GM19238 (cell line): ENCODE measurements at regions not wholly inside any gene's neighbourhood (a gene's known extent, or its start where the extent isn't known, plus 50 kb on each side); places are given as distances from the start of the nearest gene placed in this dataset.

Experiments
- DNase-seq: peaks from one replicate; pipeline ENCODE4 v3.0.0; 2011; ENCODE audit warnings: low spot score; ENCODE audit not compliant: insufficient read length

DNA sequence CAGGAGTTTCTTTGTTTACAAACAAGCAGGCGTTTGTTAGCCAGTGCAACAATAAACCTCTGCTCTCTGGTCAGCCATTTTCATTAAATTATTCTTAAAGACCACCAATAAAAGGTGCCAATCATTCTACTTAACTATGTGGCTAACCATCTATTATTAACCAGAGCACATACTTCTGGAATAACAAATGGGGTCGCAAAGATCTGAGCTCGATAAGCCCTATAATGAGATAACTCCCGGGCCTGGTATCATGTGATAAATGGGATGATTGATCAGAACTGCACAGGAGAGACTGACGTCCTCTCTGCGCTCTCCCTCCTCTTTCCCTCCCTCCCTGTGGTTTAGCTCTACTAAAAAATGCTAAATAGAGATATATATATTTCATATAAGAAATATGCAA is 488.2 kb downstream of the NTRK2 start:
- no peak for DNase-seq

DNA sequence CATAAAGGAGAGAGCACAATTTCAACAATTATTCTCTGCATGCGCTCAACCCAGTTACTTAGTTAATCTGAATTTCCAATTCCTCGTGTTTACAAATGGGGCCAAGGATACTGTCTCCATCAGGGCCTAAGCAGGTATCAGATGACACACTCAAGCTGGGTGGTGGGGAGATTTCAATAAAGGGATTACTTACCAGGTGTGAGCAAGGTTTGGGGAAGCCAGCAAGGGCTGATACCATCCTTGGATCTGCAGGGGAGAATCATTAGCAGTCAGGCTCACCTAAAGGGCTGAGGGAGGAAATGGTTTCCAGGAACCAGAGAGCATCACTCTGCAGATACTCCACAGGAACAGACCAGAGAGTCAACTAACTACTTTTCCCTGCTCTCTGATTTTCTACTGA is 487.1 kb downstream of the NTRK2 start:
- no peak for DNase-seq

DNA sequence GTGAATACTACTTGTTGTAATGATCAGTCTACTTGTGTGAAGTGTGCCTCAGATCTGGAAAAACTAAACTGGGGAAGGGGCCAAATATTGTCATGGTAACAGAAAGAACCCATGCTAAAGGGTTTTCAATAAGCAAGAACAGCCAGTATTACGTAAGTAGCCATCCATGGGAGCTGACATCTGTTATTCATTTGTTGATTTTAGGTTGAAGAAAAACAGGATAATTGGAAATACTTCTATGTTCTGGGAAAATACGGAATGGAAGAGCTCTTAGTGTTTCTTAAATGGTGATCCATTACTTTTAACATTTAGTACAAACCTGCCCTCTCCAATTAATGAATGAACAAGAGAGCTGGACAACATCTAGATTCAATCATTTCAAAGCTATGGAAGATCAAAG is 485.8 kb downstream of the NTRK2 start:
- no peak for DNase-seq

DNA sequence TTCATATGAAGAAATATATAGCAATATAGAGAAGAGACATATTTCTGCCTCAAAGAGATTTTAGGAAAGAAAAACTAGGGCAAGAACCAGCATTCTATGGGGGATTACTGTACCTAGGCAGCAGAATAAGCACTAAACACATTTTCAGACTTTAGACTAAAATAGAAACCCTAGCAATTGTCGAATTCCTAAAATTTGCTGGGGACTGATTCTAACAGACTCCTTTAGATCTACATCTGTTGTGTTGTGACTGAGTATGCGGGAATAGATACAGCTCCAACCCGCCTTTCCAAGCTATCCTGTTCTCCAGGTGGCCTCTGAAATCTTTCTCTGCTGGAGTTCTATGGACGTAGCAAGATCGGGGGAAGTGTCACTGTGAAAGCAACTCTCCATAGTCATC is 482.2 kb downstream of the NTRK2 start:
- no peak for DNase-seq

DNA sequence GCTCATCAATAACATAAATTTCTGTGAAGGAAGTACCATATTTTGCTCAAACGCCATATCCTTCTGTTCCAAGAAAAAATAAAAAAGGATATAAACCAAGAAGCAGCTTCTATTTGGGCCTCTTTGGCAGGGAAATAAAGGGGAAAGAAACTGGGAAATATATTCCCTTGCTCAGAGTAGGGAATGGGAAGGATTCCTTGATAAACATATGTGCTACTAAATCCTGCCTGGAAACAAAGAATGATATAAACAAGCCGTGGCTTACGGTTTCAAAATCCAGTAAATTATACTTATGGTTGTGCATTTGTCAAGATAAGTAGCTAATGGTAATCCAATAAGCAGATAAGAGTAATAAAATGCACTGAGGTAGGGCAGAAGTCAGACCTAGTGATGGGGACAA is 481.6 kb downstream of the NTRK2 start:
- no peak for DNase-seq

DNA sequence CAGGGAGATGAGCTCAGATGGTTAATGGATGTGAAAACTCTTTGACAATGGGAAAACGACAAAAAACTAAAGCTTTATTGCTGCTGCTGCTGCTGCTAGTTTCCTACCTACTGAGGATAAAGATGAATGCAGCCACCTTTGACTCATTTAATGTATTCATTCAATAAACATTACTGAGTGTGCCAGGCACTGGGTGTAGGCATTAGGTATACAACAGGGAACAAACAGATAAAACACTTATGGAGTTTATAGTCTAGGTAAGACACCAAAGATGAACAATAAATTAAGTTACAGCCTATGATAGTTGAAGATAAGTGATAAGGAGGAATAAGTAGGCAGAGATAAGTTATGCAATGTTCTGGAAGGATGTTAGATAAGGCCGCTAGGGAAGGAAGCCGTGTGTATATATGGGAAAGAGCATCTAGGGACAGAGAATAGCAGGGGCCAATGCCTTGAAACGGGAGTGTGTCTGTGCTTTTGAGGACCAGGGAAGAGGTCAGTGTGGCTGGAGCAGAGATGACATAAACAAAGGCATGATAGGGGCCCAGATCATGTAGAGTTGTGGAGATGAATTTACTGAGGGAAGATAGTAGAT is 477.6 kb downstream of the NTRK2 start:
- DNase-seq: no peak

DNA sequence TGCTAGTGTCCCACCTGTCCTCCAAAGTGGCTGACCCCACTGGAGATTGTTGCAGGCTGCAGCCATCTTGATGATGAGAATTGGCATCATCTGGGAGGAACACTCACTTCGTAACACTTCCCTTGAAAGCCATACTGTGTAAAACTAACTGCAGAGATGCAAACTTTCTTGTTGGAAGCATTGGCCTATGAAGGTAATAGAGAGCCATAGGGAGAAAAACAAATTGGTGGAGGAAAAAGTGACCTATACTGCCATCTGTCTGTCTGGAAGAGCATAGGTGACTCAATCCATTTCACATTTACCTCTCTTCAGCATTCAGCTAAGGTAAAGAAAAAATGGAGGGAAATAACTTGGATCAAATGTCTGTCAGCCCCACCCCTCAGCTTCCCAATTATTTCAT is 473.4 kb downstream of the NTRK2 start:
- DNase-seq: no peak

DNA sequence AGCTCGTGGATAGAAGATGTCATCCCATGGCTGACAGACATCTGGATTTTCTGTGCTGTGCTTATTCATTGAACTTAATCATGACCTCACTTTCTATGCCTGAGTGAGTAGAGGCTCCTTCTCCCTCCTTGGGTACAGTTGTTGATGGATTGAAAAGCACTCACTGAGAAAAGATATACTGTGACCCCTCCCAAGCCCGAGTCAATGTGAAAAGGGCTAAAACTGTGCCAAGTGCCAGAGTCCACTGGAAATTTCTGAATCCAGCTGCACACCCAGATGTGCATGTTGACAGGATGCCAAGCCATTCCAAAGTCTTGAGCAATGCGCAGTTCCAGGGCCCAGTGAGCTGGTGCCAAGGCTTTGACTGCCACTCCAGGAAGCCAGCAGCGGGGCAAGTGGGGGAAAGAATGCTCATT is 473.0 kb downstream of the NTRK2 start:
- DNase-seq: no peak

DNA sequence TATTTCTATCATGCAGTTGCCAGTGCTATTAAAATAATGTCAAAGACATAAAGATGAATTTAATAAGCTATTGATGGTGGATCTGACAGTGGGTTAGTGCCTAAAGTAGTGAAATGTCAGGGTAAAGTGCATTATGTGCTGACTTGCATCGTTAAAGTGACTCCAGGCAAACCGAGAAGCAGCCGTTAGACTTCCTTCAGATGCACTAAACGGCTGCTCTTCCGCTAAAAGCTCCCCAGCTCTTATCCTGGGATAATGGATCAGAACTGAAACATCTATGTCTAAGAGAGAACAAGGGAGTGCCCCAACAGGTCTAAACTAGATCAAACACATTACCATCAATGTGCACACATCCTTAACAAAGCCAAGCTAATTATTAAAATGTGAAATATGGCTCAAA is 468.2 kb downstream of the NTRK2 start:
- no peak for DNase-seq

DNA sequence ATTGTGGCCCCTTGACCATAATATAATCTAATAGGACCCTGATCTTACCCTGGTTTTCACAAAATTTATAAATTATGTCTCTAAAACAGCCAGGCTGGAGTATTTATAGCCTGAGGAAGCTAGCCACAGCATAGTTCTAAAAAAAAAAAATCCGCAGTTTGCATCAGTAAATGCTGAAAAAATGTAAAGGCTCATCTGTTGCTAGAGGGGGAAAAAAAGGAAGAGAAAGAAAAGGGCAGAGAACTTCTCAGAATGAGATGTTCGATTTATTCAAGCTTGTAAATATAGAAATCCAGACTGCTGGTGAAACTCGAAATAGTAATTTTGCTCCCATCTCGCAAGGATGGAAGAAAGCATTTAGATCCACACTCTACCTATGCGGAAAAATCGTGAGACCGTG is 467.5 kb downstream of the NTRK2 start:
- DNase-seq: no peak

DNA sequence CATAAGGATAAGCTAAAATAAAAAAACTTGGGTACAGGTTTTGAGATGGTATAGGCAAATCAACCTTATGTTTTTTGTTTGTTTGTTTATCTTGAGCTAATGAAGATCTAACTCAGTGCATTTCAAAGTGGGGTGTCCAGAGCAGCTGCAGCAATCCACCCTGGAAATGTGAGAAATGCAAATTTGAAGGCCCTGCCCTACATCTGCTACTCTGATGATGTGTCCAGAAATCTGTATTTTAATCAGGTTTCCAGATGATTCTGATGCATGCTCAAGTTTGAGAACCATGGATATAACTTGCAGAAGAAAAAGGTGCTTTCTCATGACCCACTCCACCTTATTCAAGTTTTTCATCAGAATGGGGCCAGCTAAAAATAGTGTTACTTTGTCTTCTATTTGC is 467.0 kb downstream of the NTRK2 start:
- no peak for DNase-seq

DNA sequence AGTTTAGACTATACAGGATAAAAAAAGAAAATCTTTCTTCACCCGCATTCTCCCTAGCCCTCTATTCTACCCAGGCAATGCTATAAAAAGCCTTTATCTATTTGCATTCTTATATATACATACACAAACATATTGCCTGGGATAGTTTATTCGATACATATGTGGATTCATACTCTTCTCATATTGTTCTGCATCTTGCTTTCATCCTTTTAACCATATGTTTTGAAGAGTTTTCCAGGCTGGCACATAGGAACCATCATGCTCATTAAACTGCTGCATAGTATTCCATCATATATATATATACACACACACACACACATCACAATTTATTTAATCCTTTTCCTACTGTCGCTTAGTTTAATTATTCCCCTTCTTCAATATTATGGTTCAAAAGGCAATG is 461.2 kb downstream of the NTRK2 start:
- no peak for DNase-seq

DNA sequence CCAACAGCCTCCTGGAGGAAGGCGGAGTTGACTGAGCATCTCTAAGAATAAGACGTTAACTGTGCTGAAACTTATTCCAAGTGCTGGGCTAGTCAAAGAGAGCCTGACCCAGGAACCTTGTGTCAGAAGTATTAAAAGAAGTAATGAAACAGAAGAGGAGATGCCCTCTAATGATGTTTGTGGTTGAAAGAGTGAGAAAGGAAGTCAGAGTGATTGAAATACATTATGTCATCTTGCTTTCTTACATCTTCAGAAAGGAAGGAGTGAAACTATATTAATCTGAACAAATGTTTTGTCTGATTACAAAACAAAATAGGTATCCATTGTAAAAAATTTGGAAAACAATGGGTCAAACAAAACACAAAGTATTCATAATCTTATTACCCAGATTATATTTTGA is 460.7 kb downstream of the NTRK2 start:
- DNase-seq: no peak

DNA sequence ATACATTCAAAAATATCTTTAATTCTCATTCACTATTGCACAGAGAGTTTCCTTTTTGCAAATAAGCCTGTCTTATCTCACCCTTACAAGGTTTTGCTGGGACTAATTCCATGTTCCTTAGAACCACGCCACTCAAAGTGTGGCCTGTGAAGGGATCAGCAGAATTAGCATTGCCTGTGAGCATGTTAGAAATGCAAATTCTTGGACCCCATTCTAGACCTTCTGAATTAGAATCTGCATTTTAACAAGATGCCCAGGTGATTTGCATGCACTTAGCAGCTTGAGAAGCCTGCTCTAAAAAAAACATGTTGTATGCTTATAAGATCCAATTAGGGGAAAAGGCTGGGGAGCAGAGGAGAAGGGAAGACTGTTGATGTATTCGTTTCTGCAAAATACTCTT is 460.0 kb downstream of the NTRK2 start:
- DNase-seq: no peak

DNA sequence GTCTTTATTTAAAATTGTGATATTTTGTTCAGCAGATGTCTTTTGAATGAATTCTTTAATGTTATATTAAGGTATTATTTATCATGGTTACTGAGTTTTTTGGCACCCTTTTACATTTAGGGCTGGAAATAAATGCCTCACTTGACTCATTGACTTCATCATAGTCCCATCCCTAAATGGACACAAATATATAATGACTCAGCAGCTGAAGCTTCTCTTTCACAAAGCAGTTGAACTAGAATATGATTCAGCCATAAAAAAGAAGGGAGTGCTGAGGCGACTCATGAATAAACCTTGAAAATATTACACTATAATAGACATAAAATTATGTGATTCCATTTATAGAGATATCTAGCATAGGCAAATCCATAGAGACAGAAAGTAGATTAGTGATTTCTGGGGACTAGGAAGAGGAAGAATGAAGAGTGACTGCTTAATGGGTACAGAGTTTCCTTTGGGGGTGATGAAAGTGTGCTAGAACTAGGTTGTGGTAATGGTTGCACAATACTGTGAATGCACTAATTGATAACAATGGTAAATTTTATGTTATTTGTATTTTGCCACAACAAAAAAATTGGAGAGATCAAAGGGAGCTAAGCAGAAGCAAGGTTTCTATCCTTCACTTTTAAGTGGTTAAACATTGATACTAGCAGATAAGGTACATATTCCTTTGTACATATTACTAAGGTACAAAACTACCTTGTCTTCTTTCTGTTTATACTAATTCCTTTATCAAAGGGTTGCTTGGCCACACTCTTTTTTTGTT is 449.6 kb downstream of the NTRK2 start:
- no peak for DNase-seq

DNA sequence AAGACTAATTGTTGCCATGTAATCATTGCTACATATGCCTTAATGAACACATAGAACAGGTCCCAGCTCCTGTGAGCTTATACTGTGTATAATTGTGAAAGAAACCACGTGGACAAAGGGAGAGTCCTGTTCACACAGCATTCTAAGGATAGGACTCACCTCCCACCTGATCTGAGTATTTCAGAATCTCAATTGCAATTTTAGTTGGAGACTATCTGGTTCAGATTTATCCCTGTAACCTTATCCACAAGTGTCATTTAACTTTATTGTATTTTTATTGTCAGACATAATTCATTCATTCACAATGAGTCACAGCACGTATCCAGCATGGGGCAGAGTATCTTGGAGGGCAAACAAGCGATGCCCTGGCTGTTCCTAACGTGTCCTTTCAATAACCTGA is 448.3 kb downstream of the NTRK2 start:
- no peak for DNase-seq

DNA sequence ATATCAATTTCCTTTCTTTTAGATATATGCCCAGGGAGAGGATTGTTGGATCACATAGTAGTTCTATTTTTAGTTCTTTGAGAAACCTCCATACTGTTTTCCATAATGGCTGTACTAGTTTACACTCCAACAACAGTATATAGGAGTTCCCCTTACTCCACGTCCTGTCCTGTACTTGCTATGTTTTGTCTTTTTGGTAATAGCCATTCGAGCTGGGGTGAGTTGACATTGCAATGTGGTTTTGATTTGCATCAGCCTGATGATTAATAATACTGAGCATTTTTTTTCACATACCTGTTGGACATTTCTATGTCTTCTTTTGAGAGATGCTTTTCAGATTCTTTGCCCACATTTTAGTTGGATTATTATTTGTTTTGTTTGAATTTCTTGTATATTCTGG is 445.9 kb downstream of the NTRK2 start:
- no peak for DNase-seq

DNA sequence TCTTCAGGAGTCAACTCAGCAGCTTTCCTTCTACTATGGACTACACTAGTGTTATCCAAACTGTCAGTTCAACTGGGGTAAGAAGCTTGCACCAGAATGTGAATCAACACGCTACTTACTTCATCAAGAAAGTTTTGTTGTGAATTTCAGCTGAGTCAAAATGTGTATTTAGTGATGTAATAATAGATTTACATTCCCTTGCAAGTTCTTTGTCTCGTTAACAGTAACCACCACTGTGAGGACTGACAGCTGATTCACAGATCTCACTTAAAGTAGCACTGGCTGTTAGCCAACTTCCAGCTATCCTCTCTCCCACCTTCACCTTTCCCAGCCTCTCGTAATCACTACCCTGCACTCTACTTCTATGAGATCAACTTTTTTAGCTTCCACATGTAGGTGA is 445.3 kb downstream of the NTRK2 start:
- DNase-seq: no peak

DNA sequence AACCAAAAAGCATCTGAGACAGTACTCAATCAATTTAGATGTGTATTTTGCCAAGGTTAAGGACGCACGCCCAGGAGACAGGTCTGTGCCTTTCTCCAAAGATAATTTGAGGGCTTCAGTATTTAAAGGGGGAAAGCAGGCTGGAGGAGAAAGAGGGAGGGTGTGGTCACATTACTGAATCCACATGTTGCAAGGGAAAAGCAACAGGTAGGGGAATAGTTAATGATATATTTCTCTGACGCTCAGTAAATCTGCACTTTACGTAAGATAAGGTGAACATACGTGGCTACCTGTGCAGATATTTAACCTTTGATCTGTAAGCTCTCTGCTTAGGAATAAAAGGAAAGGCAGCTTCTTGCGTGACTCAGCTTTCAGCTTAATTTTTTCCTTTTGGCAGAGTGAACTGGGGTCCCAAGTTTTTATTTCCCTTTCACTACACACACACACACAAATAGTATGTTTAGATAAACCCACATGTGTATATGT is 443.4 kb downstream of the NTRK2 start:
- DNase-seq: no peak

DNA sequence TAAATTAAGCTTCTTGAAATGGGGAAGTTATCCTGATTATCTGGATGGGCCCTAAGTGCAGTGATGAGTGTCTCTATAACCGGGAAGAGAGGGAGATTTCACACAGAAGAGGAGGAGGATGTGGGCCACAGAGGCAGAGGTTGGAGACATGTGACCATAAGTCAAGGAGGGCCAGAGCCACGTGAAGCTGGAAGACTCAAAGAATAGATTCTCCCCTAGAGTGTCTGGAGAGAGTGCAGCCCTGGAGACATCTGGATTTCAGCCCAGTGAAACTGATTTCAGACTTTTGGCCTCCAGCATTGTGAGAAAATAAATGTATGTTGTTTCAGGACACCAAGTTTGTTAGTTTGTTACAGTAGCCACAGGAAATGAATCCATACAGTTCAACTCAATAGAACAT is 442.9 kb downstream of the NTRK2 start:
- no peak for DNase-seq

DNA sequence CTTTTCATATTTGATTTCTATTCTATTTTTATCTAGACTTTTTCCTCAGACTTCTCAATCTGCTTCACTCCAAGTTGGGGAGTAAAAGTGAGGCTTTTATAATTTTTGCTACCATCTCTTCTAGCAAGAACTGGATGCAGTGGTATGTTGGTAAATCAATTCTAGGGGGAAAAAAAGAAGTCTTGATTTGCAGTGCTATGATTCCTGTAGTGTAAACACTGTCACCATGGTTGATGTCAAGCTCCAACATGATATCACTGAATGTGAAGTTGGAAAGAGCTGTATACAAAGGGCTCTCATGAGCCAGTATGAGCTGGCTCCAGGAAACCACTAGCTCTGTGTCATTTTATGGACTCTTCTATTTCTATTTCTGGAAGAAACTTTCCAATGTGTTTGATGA is 439.2 kb downstream of the NTRK2 start:
- DNase-seq: no peak

DNA sequence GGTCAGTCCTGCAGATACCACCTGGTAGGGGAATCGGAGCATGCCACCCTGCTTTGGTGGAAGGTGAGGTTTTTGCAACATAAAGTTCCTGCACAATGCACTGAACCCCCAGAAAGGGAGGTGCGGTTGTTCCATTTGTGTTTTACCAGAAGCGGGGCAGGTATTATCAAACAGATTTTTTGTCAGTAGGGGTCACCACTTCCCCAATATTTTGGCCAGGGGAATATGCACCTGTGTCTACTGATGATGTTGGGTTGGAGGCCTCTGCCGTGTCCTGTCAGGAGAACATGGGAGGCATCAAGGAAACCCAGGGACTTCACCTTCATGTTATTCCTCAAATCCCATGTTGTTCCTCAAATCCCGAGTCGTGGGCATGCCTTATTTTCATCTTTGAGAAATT is 438.7 kb downstream of the NTRK2 start:
- DNase-seq: no peak

DNA sequence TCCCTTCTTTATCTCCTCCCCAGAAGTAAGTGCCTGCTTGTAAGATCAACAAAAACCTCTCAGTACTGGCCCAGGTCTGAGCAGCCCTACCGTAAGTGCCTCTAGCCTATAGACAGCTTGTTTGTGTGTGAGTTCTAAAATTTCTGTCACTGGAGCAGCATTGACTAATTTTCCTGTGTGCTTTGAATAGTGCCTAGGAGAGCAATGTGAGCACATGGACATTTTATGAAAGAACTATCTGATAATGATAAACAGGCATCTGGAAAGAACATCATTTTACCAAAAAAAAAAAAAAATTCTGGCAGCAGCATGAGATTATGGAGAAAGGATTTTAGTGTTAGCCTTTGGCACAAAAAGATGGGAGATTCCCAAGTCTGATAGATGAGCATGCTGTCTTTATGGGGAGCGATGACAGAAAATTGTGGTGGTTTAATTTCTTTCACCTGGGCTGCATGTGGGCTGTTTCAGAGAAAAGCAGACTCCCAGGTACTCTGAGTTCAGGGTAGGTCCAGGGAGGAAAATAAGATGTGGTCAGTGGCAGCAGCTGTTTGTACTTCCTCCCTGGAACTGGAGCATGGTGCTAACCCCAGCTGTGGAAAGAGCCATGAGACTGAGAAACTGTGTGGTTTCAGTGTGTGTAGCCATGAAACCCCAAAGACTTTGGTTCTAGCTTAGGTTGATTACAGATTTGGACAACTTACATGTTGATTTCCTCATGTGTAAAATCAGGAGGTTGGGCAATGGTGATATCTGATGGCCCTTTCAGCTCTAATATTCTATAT is 419.9 kb downstream of the NTRK2 start:
- no peak for DNase-seq
